HG02763 (cell line): ENCODE measurements at regions not wholly inside any gene's neighbourhood (a gene's known extent, or its start where the extent isn't known, plus 50 kb on each side); places are given as distances from the start of the nearest gene placed in this dataset.

ENCODE experiments used
- ATAC-seq: cut with Tn5 transposase; IDR thresholded peaks from one replicate; pipeline ENCODE4 v1.9.1; 2021; ENCODE audit warnings: mild to moderate bottlenecking, moderate library complexity; ENCODE audit not compliant: unreplicated experiment

GRCh38 chr7:42338231-42338915 is 101.4 kb upstream of the GLI3 start:
- ATAC-seq, result no peak

GRCh38 chr7:42337225-42337905 is 100.4 kb upstream of the GLI3 start:
- no peak for ATAC-seq

GRCh38 chr7:42332605-42333222 is 95.7 kb upstream of the GLI3 start:
- no peak for ATAC-seq

- no peak for ATAC-seq
These were observed 82.6 kb upstream of the GLI3 start for GRCh38 chr7:42319631-42320030.

- ATAC-seq, result no peak
These were observed 78.6 kb upstream of the GLI3 start for GRCh38 chr7:42315631-42316030.

- ATAC-seq, result no peak
These were observed 78.1 kb upstream of the GLI3 start for GRCh38 chr7:42315103-42315502.

GRCh38 chr7:42314696-42315095 is 77.7 kb upstream of the GLI3 start:
- ATAC-seq, result no peak

GRCh38 chr7:42311195-42311594 is 74.2 kb upstream of the GLI3 start:
- ATAC-seq, result no peak

- no peak for ATAC-seq
These were observed 56.0 kb upstream of the GLI3 start for GRCh38 chr7:42292991-42293521.

- ATAC-seq, result no peak
These were observed 52.5 kb upstream of the GLI3 start for GRCh38 chr7:42289473-42289872.
